Activated CD4-positive, alpha-beta memory T cell treated with anti-CD3 and anti-CD28 coated beads for 36 hours (primary cell): ENCODE measurements at regions not wholly inside any gene's neighbourhood (a gene's known extent, or its start where the extent isn't known, plus 50 kb on each side); places are given as distances from the start of the nearest gene placed in this dataset.

Experiments used
- CTCF ChIA-PET: fragments of 350-600 bp; sonication (Branson Sonifier 250); formaldehyde crosslinking; loops from one replicate; lab custom pipeline; 2021; ENCODE audit warnings: antibody characterized with exemption, inconsistent platforms; lab: Charles Lee
- POLR2A ChIA-PET: fragments of 350-600 bp; sonication (Branson Sonifier 250); formaldehyde crosslinking; loops from one replicate; lab custom pipeline; 2021; ENCODE audit warnings: antibody characterized with exemption; lab: Charles Lee
- DNase-seq: peaks from one replicate; pipeline ENCODE4 v3.0.0-alpha.2; 2020
- H3K27ac Mint-ChIP-seq: one replicate; pipeline ENCODE4 v1.8.0; 2021; ENCODE audit warnings: mixed read lengths
- H3K27me3 Mint-ChIP-seq: one replicate; pipeline ENCODE4 v1.8.0; 2021; ENCODE audit warnings: mixed read lengths
- H3K36me3 Mint-ChIP-seq: one replicate; pipeline ENCODE4 v1.8.0; 2021; ENCODE audit warnings: mixed read lengths
- H3K4me1 Mint-ChIP-seq: one replicate; pipeline ENCODE4 v1.8.0; 2021; ENCODE audit warnings: low read depth, mixed read lengths
- H3K4me3 Mint-ChIP-seq: one replicate; pipeline ENCODE4 v1.8.0; 2021; ENCODE audit warnings: mild to moderate bottlenecking, mixed read lengths
- H3K9me3 Mint-ChIP-seq: one replicate; pipeline ENCODE4 v1.8.0; 2021; ENCODE audit warnings: mixed read lengths
- intact Hi-C: fragments of 100-400 bp; cut with micrococcal nuclease; formaldehyde crosslinking; loops from one replicate; pipeline ENCODE4 v1.15.1; 2023

DNA sequence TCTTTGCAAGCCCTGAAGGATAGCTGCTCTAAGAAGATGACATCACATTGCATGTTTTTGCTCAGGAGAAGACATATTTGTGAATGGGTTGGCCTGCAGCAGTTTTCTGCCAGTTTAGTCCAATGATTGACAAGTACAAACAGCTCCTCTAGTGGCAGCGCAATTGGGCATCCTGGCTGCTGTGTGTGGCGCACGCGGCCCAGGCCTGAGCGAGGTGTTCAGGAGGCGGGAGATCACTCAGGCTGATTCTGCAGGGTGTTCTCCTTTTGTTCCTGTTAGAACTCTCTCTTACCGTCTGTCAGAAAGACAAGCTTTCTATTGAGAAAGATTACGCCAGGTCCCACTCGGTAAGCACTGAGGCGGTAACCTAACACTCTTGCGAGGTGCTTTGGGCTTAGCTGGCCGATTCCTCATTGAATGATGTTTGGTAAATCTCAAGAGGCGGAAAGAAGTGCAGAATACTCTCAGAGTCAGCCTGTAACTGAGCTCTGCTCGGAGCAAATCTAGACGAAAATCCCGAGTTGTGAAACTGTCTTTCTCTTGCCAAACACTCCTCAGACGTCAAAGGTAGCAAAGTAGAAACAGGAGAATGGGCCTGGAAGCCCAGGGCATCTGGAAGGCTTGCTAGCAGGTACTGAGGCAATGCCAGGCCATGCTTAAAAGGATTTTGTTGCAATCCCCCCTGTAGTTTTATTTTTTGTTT is 219.2 kb upstream of the BMPER start:
- Mint-ChIP-seq H3K9me3 (peaks cover 24% of the 10 kb centered on the region), H3K27me3 (no peaks in the 10 kb centered on the region), H3K36me3 (peaks cover 22% of the 10 kb centered on the region), H3K4me3 (no peak overlapping the region), H3K27ac (no peak overlapping the region), H3K4me1 (no peaks in the 10 kb centered on the region)
- intact Hi-C loops = no loop called here
- ChIA-PET CTCF (no interaction called here), POLR2A (no interaction called here)
- no peak for DNase-seq

- ChIA-PET CTCF (no interaction called here), POLR2A (no interaction called here)
- intact Hi-C loops = no loop called here
- H3K4me3 Mint-ChIP-seq = no peak overlapping the region
- H3K9me3 Mint-ChIP-seq = peaks cover 24% of the 10 kb centered on the region
- DNase-seq = no peak
- peaks cover 21% of the 10 kb centered on the region for H3K36me3 Mint-ChIP-seq
- no peaks in the 10 kb centered on the region for H3K4me1 Mint-ChIP-seq
- no peak overlapping the region for H3K27ac Mint-ChIP-seq
- no peaks in the 10 kb centered on the region for H3K27me3 Mint-ChIP-seq
Observed at GRCh38 chr7:33687625-33688024, 217.7 kb upstream of the BMPER start.

DNA sequence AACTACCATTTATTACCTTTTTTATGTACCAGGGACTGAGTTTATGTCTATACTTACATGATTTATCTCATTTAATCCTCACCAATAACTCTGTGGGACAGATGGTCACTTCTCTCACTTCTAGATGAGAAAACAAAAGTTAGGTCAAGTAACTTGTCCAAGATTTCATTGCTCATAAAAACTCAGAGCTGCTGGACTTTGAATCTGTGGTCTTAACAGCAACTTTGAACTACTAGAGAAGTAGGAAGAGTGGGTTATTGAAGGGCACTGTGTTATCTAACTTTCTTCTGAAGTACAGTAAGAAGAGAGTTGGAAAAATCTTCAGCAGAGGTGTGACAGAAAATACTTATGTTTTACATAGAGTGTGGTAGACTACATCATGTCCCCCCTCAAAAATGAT is 214.2 kb upstream of the BMPER start:
- no peak for DNase-seq
- Mint-ChIP-seq H3K4me1 (no peaks in the 10 kb centered on the region), H3K27me3 (no peaks in the 10 kb centered on the region), H3K36me3 (peaks cover 10% of the 10 kb centered on the region), H3K27ac (no peak overlapping the region), H3K9me3 (peaks cover 20% of the 10 kb centered on the region), H3K4me3 (no peak overlapping the region)
- intact Hi-C loops = no loop called here
- ChIA-PET POLR2A (no interaction called here), CTCF (no interaction called here)

DNA sequence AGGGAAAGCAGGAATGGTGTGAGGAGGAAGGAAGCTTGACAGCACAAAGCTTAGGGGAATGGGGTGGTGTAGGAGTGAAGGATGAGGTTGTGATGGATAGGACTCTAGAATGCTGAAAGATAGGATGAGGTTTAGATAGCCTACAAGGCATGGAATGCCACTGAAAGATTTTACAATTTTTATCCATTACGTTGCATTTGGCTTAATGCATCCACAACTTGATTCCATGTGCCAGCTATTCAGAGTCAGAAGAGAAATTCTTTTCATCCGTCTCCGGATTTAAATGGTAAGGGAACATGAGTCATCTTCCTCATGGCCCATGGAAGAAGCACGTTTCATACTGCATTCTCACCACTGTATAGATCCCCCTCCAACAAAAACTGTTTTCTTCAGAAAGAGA is 212.4 kb upstream of the BMPER start:
- H3K4me1 Mint-ChIP-seq = no peaks in the 10 kb centered on the region
- H3K4me3 Mint-ChIP-seq = no peak overlapping the region
- H3K27ac Mint-ChIP-seq = no peak overlapping the region
- no peak for DNase-seq
- POLR2A ChIA-PET = no interaction called here
- intact Hi-C loops = no loop called here
- H3K9me3 Mint-ChIP-seq = peaks cover 17% of the 10 kb centered on the region
- CTCF ChIA-PET = no interaction called here
- no peaks in the 10 kb centered on the region for H3K27me3 Mint-ChIP-seq
- peaks cover 9% of the 10 kb centered on the region for H3K36me3 Mint-ChIP-seq

GRCh38 chr7:33694006-33694405 is 211.3 kb upstream of the BMPER start:
- POLR2A ChIA-PET = no interaction called here
- CTCF ChIA-PET = no interaction called here
- no peak for DNase-seq
- no peak overlapping the region for H3K4me3 Mint-ChIP-seq
- intact Hi-C loops = no loop called here
- peaks cover 11% of the 10 kb centered on the region for H3K36me3 Mint-ChIP-seq
- H3K27me3 Mint-ChIP-seq = no peaks in the 10 kb centered on the region
- H3K9me3 Mint-ChIP-seq = peaks cover 23% of the 10 kb centered on the region
- H3K27ac Mint-ChIP-seq = no peak overlapping the region
- no peaks in the 10 kb centered on the region for H3K4me1 Mint-ChIP-seq

- Mint-ChIP-seq H3K9me3 (peaks cover 44% of the 10 kb centered on the region), H3K36me3 (peaks cover 26% of the 10 kb centered on the region), H3K27ac (no peak overlapping the region), H3K4me1 (no peaks in the 10 kb centered on the region), H3K27me3 (no peaks in the 10 kb centered on the region), H3K4me3 (no peak overlapping the region)
- no peak for DNase-seq
- ChIA-PET POLR2A (no interaction called here), CTCF (no interaction called here)
- intact Hi-C loops = no loop called here
Observed at GRCh38 chr7:33697616-33698015, 207.7 kb upstream of the BMPER start.

DNA sequence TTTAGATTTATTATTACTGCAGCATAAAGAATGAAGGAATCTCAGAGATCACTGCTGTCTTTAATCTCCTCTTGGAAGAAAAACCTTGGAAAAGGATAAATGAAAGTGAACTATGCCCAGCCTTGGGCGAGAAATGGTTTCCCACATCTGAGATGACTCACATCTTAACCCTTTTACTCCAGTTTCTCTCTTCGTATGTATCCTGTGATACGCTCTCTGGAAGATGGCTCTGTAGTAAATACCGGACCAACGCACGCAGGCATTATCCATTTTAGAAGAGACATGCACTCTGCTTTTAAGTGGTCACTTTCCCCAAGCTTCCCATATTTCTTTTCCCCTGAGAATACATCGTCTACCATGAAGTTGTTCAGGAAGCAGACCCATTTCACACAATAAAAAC is 207.3 kb upstream of the BMPER start:
- H3K4me1 Mint-ChIP-seq = no peaks in the 10 kb centered on the region
- H3K9me3 Mint-ChIP-seq = peaks cover 47% of the 10 kb centered on the region
- ChIA-PET CTCF (no interaction called here), POLR2A (no interaction called here)
- intact Hi-C loops = no loop called here
- peaks cover 28% of the 10 kb centered on the region for H3K36me3 Mint-ChIP-seq
- H3K27me3 Mint-ChIP-seq = no peaks in the 10 kb centered on the region
- DNase-seq = no peak
- H3K4me3 Mint-ChIP-seq = no peak overlapping the region
- H3K27ac Mint-ChIP-seq = no peak overlapping the region

- Mint-ChIP-seq H3K27ac (no peak overlapping the region), H3K4me1 (no peaks in the 10 kb centered on the region)
Observed at GRCh38 chr7:33698692-33699128, 206.6 kb upstream of the BMPER start.

GRCh38 chr7:33700001-33700899 is 205.1 kb upstream of the BMPER start:
- no peaks in the 10 kb centered on the region for H3K4me1 Mint-ChIP-seq
- no peak overlapping the region for H3K27ac Mint-ChIP-seq
- ChIA-PET POLR2A (no interaction called here), CTCF (no interaction called here)
- DNase-seq = no peak
- no peaks in the 10 kb centered on the region for H3K27me3 Mint-ChIP-seq
- no peak overlapping the region for H3K4me3 Mint-ChIP-seq
- H3K9me3 Mint-ChIP-seq = peaks cover 48% of the 10 kb centered on the region
- intact Hi-C loops = no loop called here
- H3K36me3 Mint-ChIP-seq = peaks cover 29% of the 10 kb centered on the region

More at GRCh38 chr7:33698692-33699128, 206.6 kb upstream of the BMPER start:
- no peak for DNase-seq
- CTCF ChIA-PET = no interaction called here
- no peaks in the 10 kb centered on the region for H3K27me3 Mint-ChIP-seq
- intact Hi-C loops = no loop called here
- no peak overlapping the region for H3K4me3 Mint-ChIP-seq
- peaks cover 48% of the 10 kb centered on the region for H3K9me3 Mint-ChIP-seq
- H3K36me3 Mint-ChIP-seq = peaks cover 29% of the 10 kb centered on the region
- POLR2A ChIA-PET = no interaction called here

GRCh38 chr7:33701189-33701740 is 204.1 kb upstream of the BMPER start:
- ChIA-PET CTCF (no interaction called here), POLR2A (no interaction called here)
- Mint-ChIP-seq H3K4me3 (no peak overlapping the region), H3K27me3 (no peaks in the 10 kb centered on the region), H3K27ac (no peak overlapping the region), H3K4me1 (no peaks in the 10 kb centered on the region), H3K9me3 (peaks cover 48% of the 10 kb centered on the region), H3K36me3 (peaks cover 29% of the 10 kb centered on the region)
- intact Hi-C loops = no loop called here
- DNase-seq = no peak

- Mint-ChIP-seq H3K4me1 (no peaks in the 10 kb centered on the region), H3K36me3 (peaks cover 29% of the 10 kb centered on the region), H3K27ac (no peak overlapping the region), H3K27me3 (no peaks in the 10 kb centered on the region), H3K9me3 (peaks cover 48% of the 10 kb centered on the region), H3K4me3 (no peak overlapping the region)
- ChIA-PET POLR2A (no interaction called here), CTCF (no interaction called here)
- DNase-seq = no peak
- intact Hi-C loops = no loop called here
Observed at GRCh38 chr7:33701927-33702326, 203.4 kb upstream of the BMPER start.

GRCh38 chr7:33702514-33703054 is 202.8 kb upstream of the BMPER start:
- POLR2A ChIA-PET = no interaction called here
- no peak overlapping the region for H3K4me3 Mint-ChIP-seq
- H3K9me3 Mint-ChIP-seq = peaks cover 48% of the 10 kb centered on the region
- DNase-seq = no peak
- intact Hi-C loops = no loop called here
- H3K27me3 Mint-ChIP-seq = no peaks in the 10 kb centered on the region
- no peaks in the 10 kb centered on the region for H3K4me1 Mint-ChIP-seq
- CTCF ChIA-PET = no interaction called here
- H3K27ac Mint-ChIP-seq = no peak overlapping the region
- peaks cover 29% of the 10 kb centered on the region for H3K36me3 Mint-ChIP-seq
